SK-N-SH (cell line): ENCODE measurements at regions not wholly inside any gene's neighbourhood (a gene's known extent, or its start where the extent isn't known, plus 50 kb on each side); places are given as distances from the start of the nearest gene placed in this dataset.

ENCODE experiments used
- CTCF ChIP-seq: fragments of 200-600 bp; sonication (generic); IDR thresholded peaks from 2 replicates; pipeline ENCODE4 v1.6.1; 2017; ENCODE audit warnings: antibody characterized with exemption, mild to moderate bottlenecking, moderate library complexity
- FOXM1 ChIP-seq: IDR thresholded peaks from 2 replicates; pipeline ENCODE4 v1.4.0; 2012; ENCODE audit warnings: low read depth, mild to moderate bottlenecking
- TEAD4 ChIP-seq: IDR thresholded peaks from 2 replicates; pipeline ENCODE4 v1.4.0; 2012; ENCODE audit warnings: mild to moderate bottlenecking, borderline replicate concordance; ENCODE audit not compliant: insufficient read depth

- TF ChIP-seq FOXM1 (no peak), TEAD4 (no peak), CTCF (no peak)
Measured at GRCh38 chr5:98372351-98372750, 401.1 kb upstream of the RGMB start.
